ENCODE measurements at regions not wholly inside any gene's neighbourhood (a gene's known extent, or its start where the extent isn't known, plus 50 kb on each side); places are given as distances from the start of the nearest gene placed in this dataset.
"Not testable (repeated sequence)": the region's sequence is repeated elsewhere in the genome, so short reads cannot be mapped to it uniquely, and the experiment has no call there.

DNA sequence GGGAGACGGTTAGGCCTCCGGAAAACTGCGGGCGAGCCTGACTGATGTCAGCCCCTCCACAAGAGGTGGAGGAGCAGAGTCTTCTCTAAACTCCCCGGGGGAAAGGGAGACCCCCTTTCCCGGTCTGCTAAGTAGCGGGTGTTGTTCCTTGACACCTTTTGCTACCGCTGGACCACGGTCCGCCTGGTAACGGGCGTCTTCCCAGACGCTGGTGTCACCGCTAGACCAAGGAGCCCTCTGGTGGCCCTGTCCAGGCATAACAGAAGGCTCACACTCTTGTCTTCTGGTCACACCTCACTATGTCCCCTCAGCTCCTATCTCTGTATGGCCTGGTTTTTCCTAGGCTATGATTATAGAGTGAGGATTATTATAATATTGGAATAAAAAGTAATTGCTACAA is 513.4 kb downstream of the AMY1C start:
- H3K36me3 Mint-ChIP-seq (ENCODE audit: low read depth); H3K27ac Mint-ChIP-seq; H3K27me3 Mint-ChIP-seq; H3K4me3 Mint-ChIP-seq; H3K4me1 Mint-ChIP-seq; ATAC-seq (replicated peaks): not testable (repeated sequence)
- peaks cover 24% of the 10 kb centered on the region for H3K9me3 Mint-ChIP-seq

DNA sequence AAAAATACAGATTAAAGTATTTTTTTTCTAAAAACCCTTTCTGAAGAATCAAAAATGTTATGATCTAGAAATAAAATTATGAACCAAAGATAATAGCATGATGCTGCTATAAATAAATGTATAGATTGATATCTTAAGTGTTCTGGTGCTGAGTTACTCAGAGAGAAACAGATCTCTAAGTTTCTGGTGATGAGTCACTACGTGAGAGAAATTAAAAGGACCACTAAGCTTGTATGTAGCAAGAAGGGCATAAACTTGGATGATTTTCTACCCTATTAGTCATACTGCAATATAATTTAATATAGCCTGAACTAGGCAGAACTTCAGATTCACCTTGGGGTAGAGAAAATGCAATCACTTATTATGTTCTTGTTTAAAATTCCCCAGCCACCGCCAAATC is 514.8 kb downstream of the AMY1C start:
- H3K27ac Mint-ChIP-seq = no peak overlapping the region
- H3K36me3 Mint-ChIP-seq (ENCODE audit: low read depth) = no peaks in the 10 kb centered on the region
- no peaks in the 10 kb centered on the region for H3K4me1 Mint-ChIP-seq
- H3K9me3 Mint-ChIP-seq = peaks cover 20% of the 10 kb centered on the region
- ATAC-seq (replicated peaks) = no peak
- H3K4me3 Mint-ChIP-seq = no peak overlapping the region
- H3K27me3 Mint-ChIP-seq = no peaks in the 10 kb centered on the region

DNA sequence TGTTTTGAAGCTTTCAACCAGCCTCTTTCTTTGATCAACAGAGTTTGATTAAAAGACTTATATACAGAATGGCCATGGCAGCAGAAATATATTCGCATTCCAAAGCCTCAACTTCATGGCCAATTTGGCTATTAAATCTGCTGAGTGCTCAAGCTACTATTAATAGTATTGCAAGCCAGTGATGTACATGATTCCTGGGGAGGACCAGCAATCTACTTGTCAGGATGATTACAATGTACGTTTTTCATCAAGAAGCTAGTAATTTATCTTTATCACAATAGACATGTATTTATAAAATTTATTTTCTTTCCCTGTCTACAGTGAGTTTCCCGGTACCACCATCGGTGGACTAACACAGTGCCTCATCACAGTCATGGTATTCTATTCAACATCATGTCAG is 515.5 kb downstream of the AMY1C start:
- Mint-ChIP-seq H3K9me3 (peaks cover 19% of the 10 kb centered on the region), H3K36me3 (ENCODE audit: low read depth) (no peaks in the 10 kb centered on the region), H3K4me1 (no peaks in the 10 kb centered on the region), H3K4me3 (no peak overlapping the region), H3K27ac (no peak overlapping the region), H3K27me3 (no peaks in the 10 kb centered on the region)
- ATAC-seq (replicated peaks) = no peak

- no peak overlapping the region for H3K4me3 Mint-ChIP-seq
- no peak for ATAC-seq (replicated peaks)
- no peaks in the 10 kb centered on the region for H3K4me1 Mint-ChIP-seq
- H3K36me3 Mint-ChIP-seq (ENCODE audit: low read depth) = no peaks in the 10 kb centered on the region
- no peak overlapping the region for H3K27ac Mint-ChIP-seq
- H3K27me3 Mint-ChIP-seq = no peaks in the 10 kb centered on the region
- peaks cover 16% of the 10 kb centered on the region for H3K9me3 Mint-ChIP-seq
Measured at GRCh38 chr1:104266612-104267011, 516.9 kb downstream of the AMY1C start.

DNA sequence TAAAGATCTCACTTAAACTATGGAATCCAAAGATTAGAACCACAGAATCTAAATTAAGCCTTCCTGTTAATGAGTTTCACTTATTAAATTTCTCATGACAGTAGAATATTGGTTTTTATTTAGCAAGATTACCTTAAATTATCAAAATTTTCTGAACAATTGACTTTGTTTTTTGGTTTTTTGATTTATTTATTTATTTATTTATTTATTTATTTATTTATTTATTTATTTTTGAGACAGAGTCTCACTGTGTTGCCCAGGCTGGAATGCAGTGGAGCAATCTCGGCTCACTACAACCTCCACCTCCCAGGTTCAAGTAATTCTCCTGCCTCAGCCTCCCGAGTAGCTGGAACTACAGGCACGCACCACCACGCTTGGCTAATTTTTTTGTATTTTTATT is 538.6 kb downstream of the AMY1C start:
- ATAC-seq (replicated peaks); H3K27me3 Mint-ChIP-seq; H3K27ac Mint-ChIP-seq; H3K4me1 Mint-ChIP-seq; H3K4me3 Mint-ChIP-seq; H3K36me3 Mint-ChIP-seq (ENCODE audit: low read depth): not testable (repeated sequence)
- peaks cover 13% of the 10 kb centered on the region for H3K9me3 Mint-ChIP-seq

- ATAC-seq (replicated peaks) = no peak
- H3K4me1 Mint-ChIP-seq = no peaks in the 10 kb centered on the region
- H3K9me3 Mint-ChIP-seq = peaks cover 13% of the 10 kb centered on the region
- H3K27me3 Mint-ChIP-seq = no peaks in the 10 kb centered on the region
- no peak overlapping the region for H3K27ac Mint-ChIP-seq
- H3K4me3 Mint-ChIP-seq = no peak overlapping the region
- H3K36me3 Mint-ChIP-seq (ENCODE audit: low read depth) = no peaks in the 10 kb centered on the region
Measured at GRCh38 chr1:104291156-104291555, 541.5 kb downstream of the AMY1C start.

DNA sequence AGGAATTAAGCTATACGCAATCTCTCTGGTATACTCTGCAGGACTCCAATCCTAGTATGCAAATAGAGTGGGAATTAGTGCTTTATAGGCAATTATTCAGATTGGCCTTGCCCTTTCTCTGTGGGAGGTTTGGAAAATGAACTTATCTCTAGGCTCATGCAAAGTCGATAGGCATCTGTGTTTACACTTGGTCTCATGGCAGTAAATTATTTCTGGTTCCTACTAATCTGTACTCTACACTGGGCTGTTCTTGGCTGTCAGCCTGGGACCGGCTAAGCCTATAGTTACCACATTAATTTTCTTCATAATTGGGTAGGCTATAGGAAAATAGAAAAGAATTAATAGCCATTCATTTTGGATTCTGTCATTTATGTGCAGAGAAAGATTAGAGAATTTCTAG is 544.6 kb downstream of the AMY1C start:
- Mint-ChIP-seq H3K27ac (no peak overlapping the region), H3K4me1 (no peaks in the 10 kb centered on the region), H3K4me3 (no peak overlapping the region), H3K27me3 (no peaks in the 10 kb centered on the region), H3K36me3 (ENCODE audit: low read depth) (no peaks in the 10 kb centered on the region), H3K9me3 (peaks cover 16% of the 10 kb centered on the region)
- ATAC-seq (replicated peaks) = no peak

DNA sequence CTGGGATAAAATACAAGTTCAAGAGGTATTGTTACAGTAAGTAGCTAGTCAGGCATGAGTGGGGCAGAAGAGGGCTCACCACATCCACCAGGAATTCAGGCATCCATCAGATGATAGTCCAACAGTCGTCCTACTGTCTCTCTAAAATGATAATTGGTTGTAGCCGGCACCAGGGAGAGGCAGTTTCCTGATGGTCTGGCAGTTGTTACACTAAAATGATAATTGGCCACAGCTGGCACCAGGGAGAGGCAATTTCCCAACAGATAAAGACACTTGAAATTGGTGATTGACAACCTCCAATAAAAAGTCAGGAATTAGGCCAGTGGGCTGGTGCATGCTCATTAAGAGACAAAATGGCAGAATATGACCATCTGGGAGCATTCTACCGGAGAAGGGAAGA is 545.8 kb downstream of the AMY1C start:
- Mint-ChIP-seq H3K27me3 (no peaks in the 10 kb centered on the region), H3K27ac (no peak overlapping the region), H3K4me3 (no peak overlapping the region), H3K9me3 (peaks cover 16% of the 10 kb centered on the region), H3K4me1 (no peaks in the 10 kb centered on the region), H3K36me3 (ENCODE audit: low read depth) (no peaks in the 10 kb centered on the region)
- ATAC-seq (replicated peaks) = no peak

DNA sequence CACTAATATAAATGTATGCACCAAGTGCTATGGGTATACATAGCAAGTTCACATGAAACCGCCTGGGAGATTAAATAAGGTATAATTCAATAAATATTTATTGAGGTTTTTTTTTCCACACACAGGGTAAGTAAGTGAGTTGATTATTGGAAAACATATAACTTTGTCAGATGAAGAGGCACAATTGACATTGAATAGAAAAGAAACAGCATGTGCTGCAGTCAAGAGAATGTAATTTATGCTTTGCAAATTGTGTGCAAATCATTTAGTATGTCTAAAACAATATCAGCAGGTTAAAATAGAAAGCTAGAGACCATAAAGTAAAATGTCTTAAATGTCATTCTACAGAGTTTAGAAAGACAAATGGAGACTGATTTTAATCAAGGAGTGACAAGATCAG is 560.0 kb downstream of the AMY1C start:
- ATAC-seq (replicated peaks) = no peak
- Mint-ChIP-seq H3K27me3 (no peaks in the 10 kb centered on the region), H3K4me3 (no peak overlapping the region), H3K9me3 (peaks cover 28% of the 10 kb centered on the region), H3K36me3 (ENCODE audit: low read depth) (no peaks in the 10 kb centered on the region), H3K27ac (no peak overlapping the region), H3K4me1 (no peaks in the 10 kb centered on the region)

GRCh38 chr1:104315823-104316222 is 566.1 kb downstream of the AMY1C start:
- H3K36me3 Mint-ChIP-seq (ENCODE audit: low read depth) = no peaks in the 10 kb centered on the region
- H3K27me3 Mint-ChIP-seq = no peaks in the 10 kb centered on the region
- no peak overlapping the region for H3K4me3 Mint-ChIP-seq
- no peaks in the 10 kb centered on the region for H3K4me1 Mint-ChIP-seq
- H3K9me3 Mint-ChIP-seq = peaks cover 18% of the 10 kb centered on the region
- ATAC-seq (replicated peaks) = no peak
- H3K27ac Mint-ChIP-seq = no peak overlapping the region

GRCh38 chr1:104322131-104322530 is 572.4 kb downstream of the AMY1C start:
- no peaks in the 10 kb centered on the region for H3K4me1 Mint-ChIP-seq
- no peak overlapping the region for H3K27ac Mint-ChIP-seq
- peaks cover 8% of the 10 kb centered on the region for H3K9me3 Mint-ChIP-seq
- no peaks in the 10 kb centered on the region for H3K27me3 Mint-ChIP-seq
- no peaks in the 10 kb centered on the region for H3K36me3 Mint-ChIP-seq (ENCODE audit: low read depth)
- H3K4me3 Mint-ChIP-seq = no peak overlapping the region
- ATAC-seq (replicated peaks) = no peak

GRCh38 chr1:104329278-104329677 is 579.6 kb downstream of the AMY1C start:
- Mint-ChIP-seq H3K4me3 (no peak overlapping the region), H3K9me3 (peaks cover 8% of the 10 kb centered on the region), H3K36me3 (ENCODE audit: low read depth) (no peaks in the 10 kb centered on the region), H3K4me1 (no peaks in the 10 kb centered on the region), H3K27me3 (no peaks in the 10 kb centered on the region), H3K27ac (no peak overlapping the region)
- no peak for ATAC-seq (replicated peaks)

DNA sequence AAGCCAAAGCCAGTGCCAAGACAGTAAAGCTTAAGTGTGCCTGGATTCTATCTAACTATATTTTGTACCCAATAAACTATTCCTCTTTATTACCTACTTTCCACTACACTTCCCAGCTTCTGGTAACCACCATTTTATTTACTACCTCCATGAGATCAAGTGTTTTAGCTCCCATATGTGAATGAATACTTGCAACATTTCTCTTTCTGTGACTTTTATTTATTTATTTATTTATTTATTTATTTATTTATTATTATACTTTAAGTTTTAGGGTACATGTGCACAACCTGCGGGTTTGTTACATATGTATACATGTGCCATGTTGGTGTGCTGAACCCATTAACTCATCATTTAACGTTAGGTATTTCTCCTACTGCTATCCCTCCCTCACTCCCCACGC is 582.1 kb downstream of the AMY1C start:
- H3K27me3 Mint-ChIP-seq = no peaks in the 10 kb centered on the region
- no peak overlapping the region for H3K27ac Mint-ChIP-seq
- H3K9me3 Mint-ChIP-seq = peaks cover 21% of the 10 kb centered on the region
- no peaks in the 10 kb centered on the region for H3K4me1 Mint-ChIP-seq
- no peaks in the 10 kb centered on the region for H3K36me3 Mint-ChIP-seq (ENCODE audit: low read depth)
- H3K4me3 Mint-ChIP-seq = no peak overlapping the region
- ATAC-seq (replicated peaks) = no peak

- not testable (repeated sequence) for H3K36me3 Mint-ChIP-seq (ENCODE audit: low read depth); ATAC-seq (replicated peaks); H3K27ac Mint-ChIP-seq; H3K4me1 Mint-ChIP-seq; H3K27me3 Mint-ChIP-seq; H3K4me3 Mint-ChIP-seq
- peaks cover 28% of the 10 kb centered on the region for H3K9me3 Mint-ChIP-seq
Measured at GRCh38 chr1:104337927-104338326, 588.2 kb downstream of the AMY1C start.

DNA sequence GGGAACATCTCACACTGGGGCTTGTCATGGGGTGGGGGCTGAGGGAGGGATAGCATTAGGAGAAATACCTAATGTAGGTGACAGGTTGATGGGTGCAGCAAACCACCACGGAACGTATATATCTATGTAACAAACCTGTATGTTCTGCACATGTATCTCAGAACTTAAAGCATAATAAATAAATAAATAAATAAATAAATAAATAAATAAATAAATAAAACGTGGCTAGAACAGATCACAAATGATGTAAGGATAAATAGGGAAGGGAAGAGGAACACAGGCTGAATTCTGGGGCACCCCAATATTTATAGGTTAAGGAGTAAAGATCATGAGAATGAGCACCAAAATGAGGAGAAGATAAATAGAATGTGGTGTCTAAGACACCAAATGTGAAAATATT is 592.2 kb downstream of the AMY1C start:
- Mint-ChIP-seq H3K36me3 (ENCODE audit: low read depth) (no peaks in the 10 kb centered on the region), H3K4me1 (no peaks in the 10 kb centered on the region), H3K27ac (no peak overlapping the region), H3K27me3 (no peaks in the 10 kb centered on the region), H3K4me3 (no peak overlapping the region), H3K9me3 (peaks cover 20% of the 10 kb centered on the region)
- ATAC-seq (replicated peaks) = no peak

- Mint-ChIP-seq H3K27me3 (no peaks in the 10 kb centered on the region), H3K36me3 (ENCODE audit: low read depth) (no peaks in the 10 kb centered on the region), H3K4me1 (no peaks in the 10 kb centered on the region), H3K4me3 (no peak overlapping the region), H3K9me3 (peaks cover 18% of the 10 kb centered on the region), H3K27ac (no peak overlapping the region)
- ATAC-seq (replicated peaks) = no peak
Measured at GRCh38 chr1:104348277-104348676, 598.6 kb downstream of the AMY1C start.

Measured in activated T-helper 17 cell treated with anti-CD3 and anti-CD28 coated beads, Interleukin-2, amount 50 U/mL, for 72 hours (primary cell).